ENCODE measurements at regions not wholly inside any gene's neighbourhood (a gene's known extent, or its start where the extent isn't known, plus 50 kb on each side); places are given as distances from the start of the nearest gene placed in this dataset.
A peak's percentile ranks its signal among the peaks of the same experiment; 100 is the strongest.
"Not testable (repeated sequence)": the region's sequence is repeated elsewhere in the genome, so short reads cannot be mapped to it uniquely, and the experiment has no call there.

GRCh38 chr7:65719123-65719798 is 153.6 kb upstream of the VKORC1L1 start:
- H3K9me3 Mint-ChIP-seq (ENCODE audit: insufficient read depth); H3K36me3 ChIP-seq (replicated peaks in 1 of 2; ENCODE audit: control extremely low read depth in 1 of 2, control insufficient read depth in 1 of 2, extremely low read depth in 1 of 2, insufficient read depth in 2 of 2, low read length in 1 of 2); ATAC-seq (ENCODE audit: low read depth); H3K27ac ChIP-seq (ENCODE audit: low read length in 2 of 2); H3K9me3 ChIP-seq (ENCODE audit: control extremely low read depth in 1 of 3, control insufficient read depth in 2 of 3, insufficient read depth in 1 of 3, low read length in 2 of 3); POLR2A ChIA-PET; H3K27ac Mint-ChIP-seq; H3K27me3 Mint-ChIP-seq; H2AFZ ChIP-seq (ENCODE audit: insufficient read depth, low read depth, low read length, poor library complexity, severe bottlenecking); H4K20me1 ChIP-seq (ENCODE audit: control insufficient read depth, insufficient read depth, low read length, poor library complexity, severe bottlenecking); H3K4me1 ChIP-seq (ENCODE audit: control insufficient read depth in 2 of 2, insufficient read depth in 2 of 2, low read length in 2 of 2); DNase-seq; H3K4me3 Mint-ChIP-seq; H3K4me2 ChIP-seq (replicated peaks; ENCODE audit: low read depth, low read length, poor library complexity, severe bottlenecking); intact Hi-C loops (cut with micrococcal nuclease); H3K9ac ChIP-seq (ENCODE audit: low read length); CTCF ChIA-PET; H3K79me2 ChIP-seq (ENCODE audit: control insufficient read depth, insufficient read depth, low read length); H3K27me3 ChIP-seq (replicated peaks in 1 of 4; ENCODE audit: control extremely low read depth in 1 of 4, control insufficient read depth in 3 of 4, insufficient read depth in 4 of 4, low read length in 3 of 4); H3K4me3 ChIP-seq (ENCODE audit: control extremely low read depth in 1 of 5, extremely low read depth in 1 of 5, insufficient read depth in 1 of 5, low read depth in 2 of 5, low read length in 4 of 5); H3K4me1 Mint-ChIP-seq: not testable (repeated sequence)
- WGBS (ENCODE audit: insufficient coverage), result no CpG with 5 or more reads among the region's 4 CpGs

DNA sequence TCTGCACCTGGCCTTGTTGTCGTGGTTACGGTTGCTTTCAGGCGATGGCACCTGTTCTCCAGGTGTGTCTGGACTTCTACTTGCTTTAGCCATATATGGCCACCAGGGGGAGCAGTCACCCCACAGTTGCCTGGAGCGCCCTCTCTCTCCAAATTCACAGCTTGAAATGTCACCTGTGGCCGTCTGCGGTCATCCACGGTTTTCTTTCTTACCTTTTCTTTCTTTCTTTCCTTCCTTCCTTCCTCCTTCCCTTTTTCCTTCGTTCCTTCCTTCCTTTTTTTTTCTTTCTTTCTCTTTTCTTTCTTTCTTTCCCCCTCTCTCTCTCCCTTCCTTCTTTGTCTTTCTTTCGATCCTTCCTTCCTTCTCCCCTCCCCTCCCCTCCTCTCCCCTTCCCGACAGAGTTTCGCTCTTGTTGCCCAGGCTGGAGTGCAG is 150.5 kb upstream of the VKORC1L1 start:
- Histone ChIP-seq H2AFZ (ENCODE audit: insufficient read depth, low read depth, low read length, poor library complexity, severe bottlenecking) (peak overlapping the region; percentile 44), H3K27me3 (replicated peaks in 1 of 4; ENCODE audit: control extremely low read depth in 1 of 4, control insufficient read depth in 3 of 4, insufficient read depth in 4 of 4, low read length in 3 of 4) (no peaks in the 10 kb centered on the region), H3K79me2 (ENCODE audit: control insufficient read depth, insufficient read depth, low read length) (no peaks in the 10 kb centered on the region), H3K4me2 (replicated peaks; ENCODE audit: low read depth, low read length, poor library complexity, severe bottlenecking) (peak overlapping the region; percentile 43), H3K36me3 (replicated peaks in 1 of 2; ENCODE audit: control extremely low read depth in 1 of 2, control insufficient read depth in 1 of 2, extremely low read depth in 1 of 2, insufficient read depth in 2 of 2, low read length in 1 of 2) (no peaks in the 10 kb centered on the region), H4K20me1 (ENCODE audit: control insufficient read depth, insufficient read depth, low read length, poor library complexity, severe bottlenecking) (no peaks in the 10 kb centered on the region), H3K9ac (ENCODE audit: low read length) (no peak overlapping the region), H3K4me3 (ENCODE audit: control extremely low read depth in 1 of 5, extremely low read depth in 1 of 5, insufficient read depth in 1 of 5, low read depth in 2 of 5, low read length in 4 of 5) (no peak overlapping the region), H3K9me3 (ENCODE audit: control extremely low read depth in 1 of 3, control insufficient read depth in 2 of 3, insufficient read depth in 1 of 3, low read length in 2 of 3) (no peaks in the 10 kb centered on the region), H3K4me1 (ENCODE audit: control insufficient read depth in 2 of 2, insufficient read depth in 2 of 2, low read length in 2 of 2) (peaks cover 0 to 4% of the 10 kb centered on the region in 2 donors), H3K27ac (ENCODE audit: low read length in 2 of 2) (no peak overlapping the region)
- ChIA-PET POLR2A (no interaction called here), CTCF (interaction anchor here (0.6 to 0.7 kb wide), 2 partner anchors 506 to 1050 kb away, joined by 3 to 6 read pairs; no protein-coding TSS in a partner anchor)
- H3K9me3 Mint-ChIP-seq (ENCODE audit: insufficient read depth), result no peaks in the 10 kb centered on the region
- peaks cover 3% of the 10 kb centered on the region for H3K4me1 Mint-ChIP-seq
- H3K27me3 Mint-ChIP-seq, result no peaks in the 10 kb centered on the region
- intact Hi-C loops (cut with micrococcal nuclease), result no loop called here
- H3K27ac Mint-ChIP-seq, result no peak overlapping the region
- peak; percentile 78 for ATAC-seq (ENCODE audit: low read depth)
- DNase-seq, result peak; percentile 76
- H3K4me3 Mint-ChIP-seq, result no peak overlapping the region
- peak; percentile 86 for TF ChIP-seq CTCF (IDR thresholded peaks at IDR 0.05)
- TF ChIP-seq EZH2 (IDR thresholded peaks at IDR 0.05; ENCODE audit: borderline replicate concordance, insufficient read depth, low read depth, low read length, poor library complexity, severe bottlenecking), result no peak
- WGBS (ENCODE audit: insufficient coverage), result 16% methylated on average over 8 of the region's 11 CpGs

DNA sequence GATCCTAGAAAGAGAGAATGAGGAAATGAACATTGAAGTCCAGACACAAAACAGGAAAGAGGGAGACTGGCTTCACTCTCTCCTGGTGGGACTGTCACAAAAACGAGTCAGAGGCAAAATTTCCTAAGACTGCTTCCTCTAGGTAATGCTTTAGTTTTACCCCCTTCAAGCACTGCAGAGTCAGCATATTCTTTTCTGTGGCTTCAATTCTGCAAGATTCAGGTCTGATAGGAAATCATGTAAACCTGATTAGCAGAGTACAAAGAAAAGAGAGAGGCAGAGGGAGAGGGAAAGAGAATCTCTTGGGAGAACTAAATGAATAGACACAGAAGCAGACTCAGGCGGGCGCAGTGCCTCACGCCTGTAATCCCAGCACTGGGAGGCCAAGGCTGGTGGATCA is 145.7 kb upstream of the VKORC1L1 start:
- peaks cover 0 to 10% of the 10 kb centered on the region in 2 donors for H3K4me1 ChIP-seq (ENCODE audit: control insufficient read depth in 2 of 2, insufficient read depth in 2 of 2, low read length in 2 of 2)
- POLR2A ChIA-PET; H3K9me3 ChIP-seq (ENCODE audit: control extremely low read depth in 1 of 3, control insufficient read depth in 2 of 3, insufficient read depth in 1 of 3, low read length in 2 of 3); intact Hi-C loops (cut with micrococcal nuclease); H3K4me3 ChIP-seq (ENCODE audit: control extremely low read depth in 1 of 5, extremely low read depth in 1 of 5, insufficient read depth in 1 of 5, low read depth in 2 of 5, low read length in 4 of 5); H3K27me3 Mint-ChIP-seq; DNase-seq; H3K4me1 Mint-ChIP-seq; H3K27ac ChIP-seq (ENCODE audit: low read length in 2 of 2); H4K20me1 ChIP-seq (ENCODE audit: control insufficient read depth, insufficient read depth, low read length, poor library complexity, severe bottlenecking); H3K4me3 Mint-ChIP-seq; H3K9ac ChIP-seq (ENCODE audit: low read length); H2AFZ ChIP-seq (ENCODE audit: insufficient read depth, low read depth, low read length, poor library complexity, severe bottlenecking); H3K4me2 ChIP-seq (replicated peaks; ENCODE audit: low read depth, low read length, poor library complexity, severe bottlenecking); CTCF ChIA-PET; H3K27ac Mint-ChIP-seq; H3K9me3 Mint-ChIP-seq (ENCODE audit: insufficient read depth); H3K36me3 ChIP-seq (replicated peaks in 1 of 2; ENCODE audit: control extremely low read depth in 1 of 2, control insufficient read depth in 1 of 2, extremely low read depth in 1 of 2, insufficient read depth in 2 of 2, low read length in 1 of 2); H3K27me3 ChIP-seq (replicated peaks in 1 of 4; ENCODE audit: control extremely low read depth in 1 of 4, control insufficient read depth in 3 of 4, insufficient read depth in 4 of 4, low read length in 3 of 4); H3K79me2 ChIP-seq (ENCODE audit: control insufficient read depth, insufficient read depth, low read length); ATAC-seq (ENCODE audit: low read depth): not testable (repeated sequence)
- WGBS (ENCODE audit: insufficient coverage), result 92% methylated on average over 2 of the region's 4 CpGs

Measured in B cell (primary cell).